ENCODE measurements at regions not wholly inside any gene's neighbourhood (a gene's known extent, or its start where the extent isn't known, plus 50 kb on each side); places are given as distances from the start of the nearest gene placed in this dataset.
"Not testable (repeated sequence)": the region's sequence is repeated elsewhere in the genome, so short reads cannot be mapped to it uniquely, and the experiment has no call there.

DNA sequence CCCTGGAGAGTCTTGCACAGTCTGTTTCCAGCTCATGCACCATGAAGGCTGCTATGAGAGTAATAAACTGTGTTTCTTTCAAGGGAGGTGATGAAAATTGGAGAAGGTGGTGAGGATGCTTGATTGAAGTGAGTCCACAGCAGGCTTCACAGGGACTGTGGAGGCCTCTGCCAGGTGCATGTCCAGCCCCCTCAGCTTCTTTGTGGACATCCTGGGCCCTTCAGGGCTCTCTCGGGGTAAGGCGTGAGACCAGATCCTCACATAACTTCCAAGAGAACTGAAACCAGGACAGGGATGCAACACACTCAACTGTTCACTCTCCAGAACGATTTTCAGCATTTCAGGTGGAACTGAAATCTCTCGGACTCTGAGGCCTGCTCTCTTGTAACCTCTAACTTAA lies 772.9 kb upstream of the TPTE start:
- H3K9me3 ChIP-seq (ENCODE audit: insufficient read depth, low read depth, low read length): peaks cover 100% of the 10 kb centered on the region
- not testable (repeated sequence) for H3K9ac ChIP-seq (ENCODE audit: low read depth, low read length); H3K36me3 ChIP-seq (ENCODE audit: insufficient read depth, low read depth, low read length); H3K4me1 ChIP-seq (ENCODE audit: insufficient read depth, low read length); H3K27me3 ChIP-seq (ENCODE audit: insufficient read depth, low read length); H3K27ac ChIP-seq (ENCODE audit: low read length)
- peak overlapping the region; percentile 5; the same call in 1 of the 2 replicates for H3K4me3 ChIP-seq (ENCODE audit: low read length)

DNA sequence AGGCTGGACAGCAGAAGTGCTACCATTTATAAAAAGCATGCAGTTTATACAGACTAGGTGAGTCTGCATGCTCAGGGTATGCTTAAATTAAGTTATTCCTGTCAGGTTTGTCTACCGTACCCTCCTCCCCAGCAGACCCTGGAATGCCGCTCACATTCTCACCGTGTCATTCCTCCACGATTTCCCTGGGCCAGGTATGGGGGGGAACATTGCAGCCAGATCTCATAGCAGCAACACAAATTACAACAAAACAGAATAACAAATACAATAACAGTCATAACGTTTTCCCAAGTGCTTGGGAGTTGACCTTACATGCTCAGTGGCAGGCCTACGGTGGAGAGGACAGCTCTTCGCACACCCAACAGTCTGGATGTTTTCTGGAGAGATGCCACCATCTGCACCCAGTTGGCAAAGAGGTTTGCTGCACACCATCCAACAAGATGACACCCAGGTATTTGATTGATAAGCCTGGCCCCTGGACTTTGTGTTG lies 771.6 kb upstream of the TPTE start:
- H3K27ac ChIP-seq (ENCODE audit: low read length); H3K36me3 ChIP-seq (ENCODE audit: insufficient read depth, low read depth, low read length); H3K9ac ChIP-seq (ENCODE audit: low read depth, low read length); H3K27me3 ChIP-seq (ENCODE audit: insufficient read depth, low read length); H3K4me1 ChIP-seq (ENCODE audit: insufficient read depth, low read length): not testable (repeated sequence)
- H3K9me3 ChIP-seq (ENCODE audit: insufficient read depth, low read depth, low read length): peaks cover 100% of the 10 kb centered on the region
- H3K4me3 ChIP-seq (ENCODE audit: low read length): 0 out of 2 replicates have a peak overlapping the region, but pooled peaks have one; percentile 17

DNA sequence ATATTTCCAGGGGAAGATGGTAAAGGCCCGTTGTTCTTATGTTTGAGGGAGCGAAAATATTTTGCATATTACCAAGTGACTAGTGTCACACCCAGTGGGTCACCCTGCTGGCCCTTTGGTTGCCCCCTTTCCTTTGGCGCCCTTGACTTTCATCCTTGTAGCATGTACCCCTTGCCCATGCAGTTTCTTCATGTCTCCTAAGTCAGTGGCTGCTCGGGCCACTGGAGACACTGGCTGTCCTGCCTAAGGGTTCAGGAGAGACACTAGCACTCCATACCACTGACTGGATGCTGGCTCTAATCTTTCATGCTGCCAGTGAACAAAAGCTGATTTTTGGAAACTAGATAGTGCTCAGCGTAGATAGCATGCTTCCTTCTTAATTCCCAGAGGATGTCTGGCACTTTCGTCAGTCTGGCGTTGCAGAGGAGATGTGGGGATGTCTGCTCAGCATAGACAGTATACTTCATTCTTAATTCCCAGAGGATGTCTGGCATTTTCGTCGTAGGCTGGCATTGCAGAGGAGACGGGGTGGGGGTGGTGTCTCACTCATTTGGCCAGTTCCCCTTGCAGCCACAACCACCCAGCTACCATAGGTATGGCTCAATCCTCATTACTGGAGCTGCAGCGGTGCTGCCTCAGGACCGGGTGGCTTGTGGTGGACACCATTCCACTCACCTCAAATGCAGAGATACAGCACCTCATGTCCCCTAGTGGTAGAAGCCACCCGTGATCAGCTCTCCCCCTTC lies 770.9 kb upstream of the TPTE start:
- Histone ChIP-seq H3K27me3 (ENCODE audit: insufficient read depth, low read length) (no peaks in the 10 kb centered on the region), H3K9me3 (ENCODE audit: insufficient read depth, low read depth, low read length) (peaks cover 100% of the 10 kb centered on the region), H3K36me3 (ENCODE audit: insufficient read depth, low read depth, low read length) (no peaks in the 10 kb centered on the region), H3K4me3 (ENCODE audit: low read length) (no peak overlapping the region), H3K9ac (ENCODE audit: low read depth, low read length) (no peak overlapping the region), H3K4me1 (ENCODE audit: insufficient read depth, low read length) (no peaks in the 10 kb centered on the region), H3K27ac (ENCODE audit: low read length) (no peak overlapping the region)

DNA sequence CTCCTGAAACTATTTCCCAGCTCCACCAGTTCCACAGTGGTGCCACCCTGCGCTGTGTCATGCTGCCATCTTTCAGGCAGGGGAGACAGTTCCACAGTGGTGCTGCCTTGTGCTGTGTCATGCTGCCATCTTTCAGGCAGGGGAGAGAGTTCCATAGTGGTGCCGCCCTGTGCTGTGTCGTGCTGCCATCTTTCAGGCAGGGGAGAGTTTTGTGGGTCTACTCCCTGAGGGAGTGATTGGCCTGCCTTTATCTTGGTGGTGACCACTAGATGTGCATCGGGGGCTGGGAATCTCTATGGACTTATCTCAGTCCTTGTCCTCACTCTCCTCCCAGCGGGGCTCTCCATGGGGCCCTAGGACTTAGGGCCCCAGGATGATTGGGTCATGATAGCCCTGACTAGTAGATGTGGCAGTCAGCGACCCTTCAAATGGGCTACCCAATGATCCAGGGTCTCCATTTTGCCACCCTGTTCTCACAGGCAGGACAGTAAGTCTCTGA lies 770.2 kb upstream of the TPTE start:
- H3K4me3 ChIP-seq (ENCODE audit: low read length); H3K9ac ChIP-seq (ENCODE audit: low read depth, low read length); H3K36me3 ChIP-seq (ENCODE audit: insufficient read depth, low read depth, low read length); H3K4me1 ChIP-seq (ENCODE audit: insufficient read depth, low read length); H3K27me3 ChIP-seq (ENCODE audit: insufficient read depth, low read length); H3K27ac ChIP-seq (ENCODE audit: low read length): not testable (repeated sequence)
- H3K9me3 ChIP-seq (ENCODE audit: insufficient read depth, low read depth, low read length): peaks cover 100% of the 10 kb centered on the region

DNA sequence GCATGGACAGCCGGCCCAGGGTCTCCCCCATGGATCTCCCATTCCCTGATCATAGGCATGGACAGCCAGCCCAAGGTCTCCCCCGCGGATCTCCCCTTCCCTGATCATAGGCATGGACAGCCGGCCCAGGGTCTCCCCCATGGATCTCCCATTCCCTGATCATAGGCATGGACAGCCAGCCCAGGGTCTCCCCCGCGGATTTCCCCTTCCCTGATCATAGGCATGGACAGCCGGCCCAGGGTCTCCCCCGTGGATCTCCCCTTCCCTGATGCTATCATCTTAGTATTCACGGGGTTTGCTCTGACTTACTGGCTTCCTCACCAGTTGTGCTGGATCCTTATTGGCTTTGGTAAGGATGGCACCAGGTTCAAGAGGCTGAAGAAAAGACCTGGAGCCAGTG lies 769.4 kb upstream of the TPTE start:
- not testable (repeated sequence) for H3K36me3 ChIP-seq (ENCODE audit: insufficient read depth, low read depth, low read length); H3K27ac ChIP-seq (ENCODE audit: low read length); H3K4me1 ChIP-seq (ENCODE audit: insufficient read depth, low read length); H3K27me3 ChIP-seq (ENCODE audit: insufficient read depth, low read length); H3K9ac ChIP-seq (ENCODE audit: low read depth, low read length); H3K4me3 ChIP-seq (ENCODE audit: low read length)
- H3K9me3 ChIP-seq (ENCODE audit: insufficient read depth, low read depth, low read length): peaks cover 100% of the 10 kb centered on the region

DNA sequence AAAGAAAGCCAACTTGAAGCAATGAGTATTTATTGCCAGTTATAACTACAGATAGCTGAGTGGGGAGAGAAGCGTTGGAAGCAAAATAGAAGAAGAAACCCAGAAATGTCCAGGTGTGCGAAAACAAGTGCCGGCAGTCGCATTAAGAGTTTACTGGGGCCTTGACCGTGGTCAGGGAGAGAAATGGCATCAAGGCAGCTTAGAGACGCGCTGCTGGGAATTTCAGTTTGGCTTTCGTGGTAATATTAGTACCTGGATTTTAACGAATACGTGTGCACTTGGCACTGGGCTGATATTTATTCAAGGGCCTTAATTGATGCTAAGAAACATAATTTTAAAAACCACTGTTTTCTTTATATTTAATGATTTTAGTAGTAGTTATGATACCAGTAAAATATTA lies 767.9 kb upstream of the TPTE start:
- H3K9me3 ChIP-seq (ENCODE audit: insufficient read depth, low read depth, low read length): peaks cover 99% of the 10 kb centered on the region
- H3K27ac ChIP-seq (ENCODE audit: low read length); H3K9ac ChIP-seq (ENCODE audit: low read depth, low read length); H3K4me1 ChIP-seq (ENCODE audit: insufficient read depth, low read length); H3K27me3 ChIP-seq (ENCODE audit: insufficient read depth, low read length); H3K4me3 ChIP-seq (ENCODE audit: low read length); H3K36me3 ChIP-seq (ENCODE audit: insufficient read depth, low read depth, low read length): not testable (repeated sequence)

DNA sequence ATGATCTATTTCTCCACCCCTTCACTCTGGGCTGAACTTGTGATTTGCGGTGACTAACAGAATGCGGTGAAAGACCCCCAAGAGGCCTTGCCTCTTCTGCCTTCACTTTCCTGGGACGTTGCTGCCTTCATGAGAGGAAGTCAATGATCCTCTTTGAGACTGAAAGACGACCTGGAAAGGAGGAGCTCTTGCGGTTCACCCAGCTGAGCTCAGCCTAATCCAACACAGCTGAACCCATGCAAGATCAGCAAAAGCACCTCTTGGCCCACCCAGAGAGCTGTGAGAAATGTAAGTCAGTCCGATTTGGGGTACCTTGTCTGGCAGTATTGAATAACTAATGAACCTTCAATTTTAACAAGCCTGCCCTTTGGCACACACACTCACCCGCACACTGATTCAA lies 767.4 kb upstream of the TPTE start:
- no peaks in the 10 kb centered on the region for H3K4me1 ChIP-seq (ENCODE audit: insufficient read depth, low read length)
- H3K27ac ChIP-seq (ENCODE audit: low read length): no peak overlapping the region
- no peak overlapping the region for H3K4me3 ChIP-seq (ENCODE audit: low read length)
- peaks cover 99% of the 10 kb centered on the region for H3K9me3 ChIP-seq (ENCODE audit: insufficient read depth, low read depth, low read length)
- no peaks in the 10 kb centered on the region for H3K27me3 ChIP-seq (ENCODE audit: insufficient read depth, low read length)
- H3K36me3 ChIP-seq (ENCODE audit: insufficient read depth, low read depth, low read length): no peaks in the 10 kb centered on the region
- H3K9ac ChIP-seq (ENCODE audit: low read depth, low read length): no peak overlapping the region

DNA sequence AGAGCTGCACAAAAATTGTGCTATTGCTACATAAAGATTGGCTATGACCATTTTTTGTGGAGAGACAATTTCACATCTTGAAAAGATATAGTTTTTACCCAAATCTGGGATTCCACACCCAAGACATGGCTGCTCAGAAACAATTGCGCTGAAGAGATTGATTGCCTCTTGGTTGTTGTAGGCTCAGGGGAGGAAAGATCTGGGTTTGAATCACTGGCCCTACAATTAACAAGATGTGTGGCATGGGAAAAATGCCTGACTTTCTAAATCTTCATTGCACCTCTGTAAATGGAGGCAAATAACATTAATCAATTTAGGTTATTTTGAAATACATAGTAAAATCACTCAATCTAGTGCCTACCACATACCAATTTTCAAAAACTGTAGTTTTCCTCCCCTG lies 766.9 kb upstream of the TPTE start:
- H3K36me3 ChIP-seq (ENCODE audit: insufficient read depth, low read depth, low read length); H3K27me3 ChIP-seq (ENCODE audit: insufficient read depth, low read length); H3K4me1 ChIP-seq (ENCODE audit: insufficient read depth, low read length); H3K9ac ChIP-seq (ENCODE audit: low read depth, low read length); H3K4me3 ChIP-seq (ENCODE audit: low read length); H3K27ac ChIP-seq (ENCODE audit: low read length): not testable (repeated sequence)
- peaks cover 99% of the 10 kb centered on the region for H3K9me3 ChIP-seq (ENCODE audit: insufficient read depth, low read depth, low read length)

DNA sequence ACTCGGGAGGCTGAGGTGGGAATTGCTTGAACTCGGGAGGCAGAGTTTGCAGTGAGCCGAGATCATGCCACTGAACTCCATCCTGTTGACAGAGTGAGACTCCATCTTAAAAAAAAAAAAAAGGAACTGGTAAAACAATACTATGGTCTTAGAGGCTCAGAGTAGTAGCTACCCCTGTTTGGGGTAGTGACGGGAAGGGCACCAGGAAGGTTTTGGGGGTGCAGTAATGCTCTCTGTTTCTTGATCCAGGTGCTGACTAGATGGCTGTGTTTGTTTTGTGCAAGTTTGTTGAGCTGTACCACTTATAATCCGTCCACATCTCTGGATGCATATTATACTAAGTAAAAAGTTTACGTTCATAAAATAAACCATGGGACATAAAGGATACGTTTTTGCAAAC lies 765.8 kb upstream of the TPTE start:
- Histone ChIP-seq H3K4me1 (ENCODE audit: insufficient read depth, low read length) (no peaks in the 10 kb centered on the region), H3K36me3 (ENCODE audit: insufficient read depth, low read depth, low read length) (no peaks in the 10 kb centered on the region), H3K4me3 (ENCODE audit: low read length) (no peak overlapping the region), H3K9ac (ENCODE audit: low read depth, low read length) (no peak overlapping the region), H3K27ac (ENCODE audit: low read length) (no peak overlapping the region), H3K9me3 (ENCODE audit: insufficient read depth, low read depth, low read length) (peaks cover 99% of the 10 kb centered on the region), H3K27me3 (ENCODE audit: insufficient read depth, low read length) (no peaks in the 10 kb centered on the region)

DNA sequence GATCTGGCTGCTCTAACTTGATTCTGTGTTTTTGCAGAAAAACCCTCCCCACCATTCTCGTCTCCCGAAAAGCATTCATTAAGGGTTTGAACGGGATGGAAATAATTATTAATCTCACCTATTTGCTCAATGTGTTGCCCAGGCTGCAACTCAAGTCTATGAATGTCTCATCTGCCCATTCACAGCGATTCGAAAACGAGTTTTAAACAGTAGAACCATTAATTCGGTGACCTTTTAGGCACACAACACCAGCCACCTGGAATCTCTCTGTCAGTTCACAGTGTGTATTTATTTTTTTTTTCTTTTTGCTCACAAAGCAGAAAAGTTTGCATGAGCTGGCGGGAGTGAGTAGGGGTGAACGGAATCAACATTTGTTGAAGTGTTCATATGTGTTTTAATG lies 764.7 kb upstream of the TPTE start:
- no peaks in the 10 kb centered on the region for H3K36me3 ChIP-seq (ENCODE audit: insufficient read depth, low read depth, low read length)
- no peak overlapping the region for H3K4me3 ChIP-seq (ENCODE audit: low read length)
- no peak overlapping the region for H3K27ac ChIP-seq (ENCODE audit: low read length)
- peaks cover 99% of the 10 kb centered on the region for H3K9me3 ChIP-seq (ENCODE audit: insufficient read depth, low read depth, low read length)
- no peak overlapping the region for H3K9ac ChIP-seq (ENCODE audit: low read depth, low read length)
- no peaks in the 10 kb centered on the region for H3K27me3 ChIP-seq (ENCODE audit: insufficient read depth, low read length)
- no peaks in the 10 kb centered on the region for H3K4me1 ChIP-seq (ENCODE audit: insufficient read depth, low read length)

DNA sequence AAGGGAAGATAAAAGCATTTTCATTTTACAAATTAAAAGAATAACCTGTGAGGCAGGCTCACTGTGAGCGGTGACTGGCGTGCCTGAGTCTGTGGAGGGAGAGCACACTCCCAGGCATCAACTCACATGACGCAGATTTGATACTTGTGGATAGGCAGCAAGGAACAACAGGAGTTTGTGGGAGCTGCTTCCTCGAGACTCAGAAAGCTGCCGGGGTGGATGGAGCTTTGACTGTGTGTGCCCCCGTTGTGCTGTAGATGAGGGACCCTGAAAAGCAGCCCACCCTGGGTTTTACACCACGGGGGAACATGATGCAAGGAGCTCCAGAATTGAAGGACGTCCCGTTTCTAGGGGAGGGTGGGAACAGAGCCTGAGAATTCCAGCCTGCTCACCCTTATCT lies 764.3 kb upstream of the TPTE start:
- peaks cover 98% of the 10 kb centered on the region for H3K9me3 ChIP-seq (ENCODE audit: insufficient read depth, low read depth, low read length)
- not testable (repeated sequence) for H3K27ac ChIP-seq (ENCODE audit: low read length); H3K27me3 ChIP-seq (ENCODE audit: insufficient read depth, low read length); H3K36me3 ChIP-seq (ENCODE audit: insufficient read depth, low read depth, low read length); H3K4me3 ChIP-seq (ENCODE audit: low read length); H3K9ac ChIP-seq (ENCODE audit: low read depth, low read length); H3K4me1 ChIP-seq (ENCODE audit: insufficient read depth, low read length)

DNA sequence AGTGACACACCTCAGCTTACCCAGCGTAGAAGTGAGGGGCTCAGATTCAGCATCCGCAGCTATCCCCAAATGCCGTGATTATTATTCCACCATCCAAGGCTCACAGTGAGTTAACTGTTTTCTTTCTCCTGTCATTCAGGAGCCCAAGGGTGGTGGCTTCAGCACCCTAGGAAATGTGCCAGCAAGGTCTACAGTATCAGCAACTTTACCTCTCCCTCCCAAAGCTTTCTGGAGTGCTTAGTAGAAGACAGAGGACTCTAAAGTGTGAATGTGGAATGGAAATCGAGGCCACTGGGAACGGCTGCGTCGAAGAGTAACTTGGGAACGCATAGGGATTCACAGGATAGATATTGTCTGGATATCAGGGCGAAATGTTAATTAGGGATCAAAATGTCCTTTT lies 763.8 kb upstream of the TPTE start:
- not testable (repeated sequence) for H3K27ac ChIP-seq (ENCODE audit: low read length); H3K4me1 ChIP-seq (ENCODE audit: insufficient read depth, low read length); H3K27me3 ChIP-seq (ENCODE audit: insufficient read depth, low read length); H3K36me3 ChIP-seq (ENCODE audit: insufficient read depth, low read depth, low read length); H3K4me3 ChIP-seq (ENCODE audit: low read length); H3K9ac ChIP-seq (ENCODE audit: low read depth, low read length)
- peaks cover 98% of the 10 kb centered on the region for H3K9me3 ChIP-seq (ENCODE audit: insufficient read depth, low read depth, low read length)
